HG03175 (cell line): ENCODE measurements at regions not wholly inside any gene's neighbourhood (a gene's known extent, or its start where the extent isn't known, plus 50 kb on each side); places are given as distances from the start of the nearest gene placed in this dataset.

Source experiments
- ATAC-seq: cut with Tn5 transposase; IDR thresholded peaks from one replicate; pipeline ENCODE4 v1.9.1; 2021; ENCODE audit warnings: mild to moderate bottlenecking, moderate library complexity; ENCODE audit not compliant: unreplicated experiment

DNA sequence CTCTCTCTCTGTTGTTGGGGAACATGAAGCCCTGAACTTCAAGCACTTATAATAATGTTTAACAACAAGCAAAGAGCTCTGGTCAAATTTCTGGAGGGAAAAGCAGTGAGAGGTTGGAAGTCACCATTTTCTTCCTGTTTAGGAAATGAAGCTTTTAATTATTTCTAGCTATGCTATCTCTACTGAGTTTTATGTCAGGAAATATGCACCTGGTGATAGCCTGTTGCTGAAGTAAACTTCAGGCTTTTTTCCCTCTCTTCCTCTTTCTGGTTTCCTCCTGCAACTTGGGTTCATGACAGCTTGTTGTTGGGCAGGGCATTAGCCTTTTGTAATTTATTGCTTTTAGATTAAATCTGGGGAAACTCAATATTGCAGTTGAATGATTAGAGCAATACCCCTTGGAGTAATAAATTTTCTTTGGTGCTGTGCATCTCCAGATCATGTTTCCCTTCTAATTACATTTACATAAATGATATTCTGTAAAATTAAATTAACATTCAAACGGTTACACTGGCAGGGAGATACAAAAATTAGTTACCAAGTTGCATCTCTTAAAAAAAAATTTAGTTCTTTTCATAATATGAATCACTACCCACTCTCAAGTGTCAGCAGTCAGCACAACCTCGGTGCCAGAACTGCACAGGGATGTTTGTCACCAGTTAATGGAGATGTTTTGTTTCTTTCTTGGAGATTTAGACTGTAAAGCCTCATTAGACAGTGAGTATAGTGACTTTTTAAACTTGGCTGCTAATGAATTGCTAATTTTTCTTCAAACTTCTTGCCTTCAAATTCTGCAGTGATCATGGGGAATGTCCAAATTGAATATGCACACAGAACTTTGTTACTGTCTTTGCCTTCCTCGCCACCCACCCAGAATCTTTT, 466.6 kb upstream of the ETAA1 start:
- no peak for ATAC-seq

DNA sequence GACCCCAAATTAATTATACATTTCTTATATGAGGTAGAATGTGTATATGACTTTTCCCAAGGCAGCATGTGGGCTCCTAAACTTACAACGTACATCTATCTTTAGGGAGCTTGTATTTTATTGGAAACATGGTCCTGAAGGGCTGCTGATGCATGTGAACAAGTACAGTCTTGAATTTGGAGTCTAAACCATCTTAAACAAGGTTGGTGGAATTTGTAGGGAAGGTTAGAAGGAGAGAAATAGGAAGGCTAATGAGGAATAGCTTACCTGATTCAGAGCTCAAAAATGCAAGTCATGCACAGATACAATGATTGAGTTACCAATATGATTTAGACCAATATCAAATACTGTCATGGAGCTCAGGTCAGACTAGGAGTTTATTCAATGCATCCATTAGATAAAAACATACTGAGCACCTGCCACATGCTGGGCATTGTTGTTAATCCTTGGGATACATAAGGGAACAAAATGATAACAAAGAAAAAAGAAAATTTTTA, 458.6 kb upstream of the ETAA1 start:
- ATAC-seq = no peak

DNA sequence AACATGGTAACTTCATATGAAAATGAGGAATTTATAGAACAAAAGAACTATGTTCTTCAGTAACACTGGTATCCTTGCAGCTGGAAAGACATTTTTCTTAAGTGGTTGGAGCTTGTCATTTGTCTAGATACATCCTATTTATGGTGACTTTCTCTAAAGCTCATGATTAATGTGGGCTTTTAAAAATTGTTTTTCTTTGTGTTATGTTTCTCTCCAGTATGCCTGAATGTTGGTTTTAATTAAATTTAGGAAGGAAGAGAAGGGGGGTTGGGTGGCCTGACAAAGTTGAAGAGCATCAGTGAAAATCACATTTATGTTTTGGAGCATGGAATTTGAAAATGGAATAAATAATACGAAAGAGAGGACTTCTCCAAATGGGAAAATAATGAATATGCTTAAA, 457.1 kb upstream of the ETAA1 start:
- no peak for ATAC-seq

DNA sequence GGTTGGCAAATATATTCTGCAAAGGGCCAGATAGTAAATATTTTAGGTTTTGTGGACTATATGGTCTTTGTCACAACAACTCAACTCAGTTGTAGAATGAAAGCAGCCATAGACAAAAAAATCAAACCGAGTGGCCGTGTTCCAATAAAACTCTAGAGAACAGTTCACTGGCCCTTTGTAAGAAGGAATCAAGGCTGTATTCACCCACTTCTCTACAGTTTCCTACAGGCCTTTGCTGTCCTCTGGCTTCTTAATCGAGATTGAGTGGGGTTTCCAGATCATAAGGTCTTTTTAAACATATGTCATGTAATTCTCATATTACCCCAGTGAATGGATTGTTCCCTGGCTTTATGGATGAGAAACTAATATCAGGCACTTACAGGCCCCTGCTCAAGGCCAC, 448.9 kb upstream of the ETAA1 start:
- ATAC-seq = no peak

DNA sequence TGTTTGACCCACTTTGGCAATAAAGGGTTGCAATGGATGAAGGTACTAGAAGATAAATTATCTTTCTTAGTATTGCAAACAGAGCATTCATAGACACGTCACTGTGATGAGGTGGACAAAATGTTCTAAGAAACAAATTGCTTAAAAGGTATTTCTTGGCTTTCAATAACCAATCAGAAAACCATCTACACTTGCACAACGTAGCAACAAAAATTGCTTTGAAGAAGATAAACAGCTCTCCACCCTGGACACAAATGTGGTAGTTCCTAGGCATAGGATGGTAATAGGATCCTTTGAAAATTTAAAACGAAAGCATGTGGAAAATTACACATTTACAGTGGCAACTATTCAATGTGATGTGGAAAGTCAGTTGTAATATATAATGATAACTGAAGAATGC, 439.9 kb upstream of the ETAA1 start:
- ATAC-seq = no peak

DNA sequence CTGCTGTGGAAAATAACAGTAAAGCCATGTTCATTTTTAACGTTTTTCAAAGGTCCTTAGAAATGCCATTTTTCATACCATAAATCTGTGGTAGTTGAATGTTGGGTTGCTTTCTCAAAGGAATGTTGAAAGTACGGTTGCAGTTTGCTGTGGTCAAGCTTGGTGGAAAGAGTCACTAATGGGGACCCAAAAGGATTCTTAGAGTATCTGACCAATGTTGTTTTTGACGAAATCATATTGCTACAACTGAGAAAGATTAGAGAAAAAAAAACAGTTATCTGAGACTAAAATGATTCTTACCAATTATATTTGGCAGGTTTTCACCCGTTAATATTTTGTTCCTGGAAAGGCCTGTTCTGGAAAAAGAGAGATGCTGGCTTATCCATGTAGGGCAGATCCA, 439.5 kb upstream of the ETAA1 start:
- no peak for ATAC-seq

DNA sequence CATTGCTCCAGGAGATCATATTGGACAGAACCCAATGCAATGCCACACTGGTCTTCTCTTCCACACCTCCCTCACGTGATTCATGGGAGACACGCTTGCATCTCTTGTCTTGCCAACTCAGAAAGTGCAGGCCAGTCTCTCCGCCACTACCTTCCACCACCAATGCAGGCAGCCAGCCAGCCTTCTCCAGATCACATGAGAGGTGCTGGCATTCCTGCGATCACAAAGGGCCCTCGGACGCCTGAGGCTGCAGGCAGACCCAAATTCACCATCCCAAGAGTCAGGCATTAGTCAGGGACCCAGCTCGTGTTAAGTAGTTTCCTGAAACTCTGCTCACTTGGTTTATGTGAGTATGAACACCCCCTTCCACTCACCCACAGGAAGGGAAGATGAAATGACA, 437.0 kb upstream of the ETAA1 start:
- ATAC-seq = no peak

DNA sequence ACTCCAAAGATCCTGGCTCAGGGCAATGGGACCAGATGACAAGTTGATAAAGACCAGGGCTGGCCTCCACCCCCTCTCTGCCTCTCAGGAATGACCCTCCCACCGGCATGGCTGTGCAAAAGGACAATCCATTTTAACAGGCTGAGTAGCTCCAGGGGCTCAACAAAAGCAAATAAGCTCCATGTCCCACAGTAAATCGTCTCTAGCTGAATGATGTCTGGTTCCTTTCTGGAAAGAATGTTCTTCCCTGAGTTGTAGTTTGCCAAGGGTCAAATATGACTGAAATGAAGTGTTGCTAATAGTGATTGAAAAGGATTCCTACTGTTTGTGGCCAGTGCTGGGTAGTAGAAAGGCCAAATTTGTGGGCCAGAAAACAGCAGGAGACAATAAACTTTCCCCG, 434.4 kb upstream of the ETAA1 start:
- no peak for ATAC-seq

DNA sequence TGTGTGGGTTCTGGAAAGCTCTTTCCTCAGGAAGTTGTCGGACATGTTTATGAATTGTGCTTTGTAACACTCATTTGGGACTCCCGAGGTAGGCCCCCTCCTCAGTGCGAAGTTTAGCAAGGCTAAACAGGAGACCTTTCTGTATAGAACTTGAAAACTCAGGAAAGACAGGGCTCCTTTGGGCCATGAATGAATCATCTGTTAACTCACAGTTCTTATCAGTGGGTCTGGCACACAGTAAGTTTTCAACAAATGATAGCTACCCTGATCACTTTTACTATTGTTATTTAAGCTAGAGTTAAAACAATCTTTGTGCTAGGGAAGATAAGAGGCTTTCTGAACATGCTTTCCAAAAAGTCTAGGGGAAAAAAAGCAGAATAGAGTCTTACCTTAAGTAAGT, 430.5 kb upstream of the ETAA1 start:
- ATAC-seq = no peak

DNA sequence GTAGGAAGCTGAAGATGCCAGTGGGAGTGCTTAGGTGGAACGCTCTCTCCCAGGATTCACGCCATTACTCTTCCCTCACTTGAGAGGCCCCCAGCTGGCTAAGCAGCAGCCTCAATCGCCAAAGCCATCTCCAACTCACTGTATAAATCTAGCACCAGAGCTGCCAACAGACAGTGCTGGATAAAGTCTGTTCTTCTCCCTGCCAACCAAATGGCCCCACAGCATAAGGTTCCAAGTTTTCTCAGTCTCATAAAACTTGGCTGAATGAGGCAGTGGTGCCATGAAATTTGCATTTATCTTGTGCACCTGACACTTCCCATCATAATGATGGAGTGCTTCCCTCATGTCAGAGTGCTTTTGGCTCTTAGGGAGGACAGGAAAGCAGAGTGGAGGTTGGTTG, 428.2 kb upstream of the ETAA1 start:
- ATAC-seq = no peak

DNA sequence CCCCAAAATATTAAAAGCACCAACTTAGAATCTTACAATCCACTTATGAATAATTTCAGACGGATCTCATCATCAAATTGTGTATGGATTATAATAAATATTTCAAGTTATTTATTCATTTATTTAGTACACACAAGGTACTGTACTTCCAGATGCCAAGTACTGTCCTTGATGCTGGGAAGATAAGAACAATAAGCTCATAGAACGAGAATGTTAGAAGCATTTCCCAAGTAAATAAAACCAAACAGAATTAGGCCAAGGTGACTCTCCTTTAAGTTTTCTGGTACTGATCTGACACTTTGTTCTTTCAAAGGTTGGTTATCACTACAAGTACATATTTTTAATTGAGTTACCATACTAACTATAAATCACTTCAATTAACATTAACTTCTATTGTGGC, 416.1 kb upstream of the ETAA1 start:
- no peak for ATAC-seq

DNA sequence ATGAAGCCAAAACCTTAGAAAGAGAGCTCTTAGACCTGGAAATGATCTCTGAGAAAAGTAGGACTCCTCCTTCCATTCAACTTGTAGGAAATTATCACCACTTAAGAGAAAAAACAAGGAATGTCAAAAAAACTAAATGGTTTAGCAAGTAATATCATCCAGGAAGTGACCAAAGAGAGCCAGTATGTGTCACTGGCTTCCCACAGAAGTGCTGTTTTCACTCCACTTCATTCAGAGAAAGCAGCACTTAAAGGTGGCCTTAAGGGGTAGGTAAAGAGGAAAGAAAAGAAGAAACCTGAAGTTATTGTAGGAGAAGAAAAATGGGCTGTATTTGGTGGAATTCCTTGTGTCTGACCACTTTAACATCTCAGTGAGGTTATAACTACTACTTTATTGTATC, 414.4 kb upstream of the ETAA1 start:
- ATAC-seq = no peak

DNA sequence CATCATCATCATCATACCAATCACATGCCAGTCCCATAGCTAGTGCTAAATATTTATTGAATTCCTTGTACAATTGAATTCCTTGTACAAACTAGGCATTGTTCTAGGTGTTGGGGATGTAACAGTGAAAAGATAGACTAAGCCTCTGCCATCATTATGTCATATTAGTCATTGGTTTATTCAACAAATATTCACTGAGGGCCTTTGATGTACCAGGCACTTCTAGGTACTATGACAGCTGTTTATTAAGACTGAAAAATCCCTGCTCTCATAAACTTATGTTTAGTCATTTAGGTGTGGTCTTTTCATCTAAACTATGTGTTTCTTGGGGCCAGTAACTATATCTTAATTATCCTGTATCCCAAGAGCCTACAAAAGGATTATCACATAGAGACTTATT, 412.3 kb upstream of the ETAA1 start:
- ATAC-seq = no peak

DNA sequence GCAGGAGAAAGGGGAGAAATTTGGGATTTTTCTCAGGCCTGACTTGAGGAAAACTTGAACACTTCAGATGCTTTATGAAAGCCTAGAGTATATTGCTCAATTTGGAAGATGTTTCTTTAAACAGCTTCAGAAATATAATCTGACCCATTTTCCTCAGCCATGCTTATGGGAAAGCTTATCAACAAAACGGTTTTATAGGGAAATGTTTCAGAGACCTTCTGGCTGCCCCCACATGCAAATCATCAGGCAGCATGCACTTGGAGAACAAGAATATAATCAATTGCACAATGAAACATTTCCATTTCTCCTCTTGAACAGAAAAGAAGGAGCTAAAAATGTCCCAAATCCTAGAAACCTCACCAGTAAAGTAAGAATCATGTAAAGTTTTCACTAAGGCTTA, 411.2 kb upstream of the ETAA1 start:
- no peak for ATAC-seq

DNA sequence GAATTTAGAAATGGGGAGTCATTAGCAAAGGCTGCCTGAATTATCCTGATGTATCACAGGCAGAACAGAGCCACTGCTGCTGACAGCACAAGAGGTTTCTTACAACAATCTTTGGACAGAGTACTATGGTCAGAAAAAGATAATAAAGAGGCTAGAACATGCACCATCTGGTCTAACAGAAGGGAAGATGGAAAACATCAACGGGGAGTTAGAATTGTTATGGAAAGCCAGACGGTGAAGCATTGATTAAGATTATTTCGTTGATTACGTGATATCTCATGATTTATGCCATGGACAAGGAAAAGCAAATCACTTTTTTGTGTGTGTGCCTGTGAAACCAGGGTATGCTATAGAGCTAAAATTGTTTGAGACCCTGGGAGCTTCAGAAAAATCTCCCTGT, 409.4 kb upstream of the ETAA1 start:
- ATAC-seq = no peak

DNA sequence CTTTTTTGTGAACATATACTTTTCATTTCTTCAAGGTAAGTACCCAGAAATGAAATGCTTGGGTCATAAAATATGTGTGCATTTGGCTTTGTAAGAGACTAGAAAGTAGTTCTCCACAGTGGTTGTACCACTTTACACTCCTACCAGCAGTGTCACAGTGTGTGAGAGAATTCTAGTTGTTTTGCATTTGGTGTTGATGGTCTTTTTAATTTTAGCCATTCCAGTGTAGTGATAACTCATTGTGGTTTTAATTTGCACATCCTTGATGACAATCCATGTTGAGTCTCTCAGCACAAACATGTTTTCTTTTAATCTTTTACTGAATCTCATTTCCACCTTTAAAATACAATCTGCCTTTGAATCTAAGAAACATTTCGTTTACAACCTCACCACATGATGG, 402.5 kb upstream of the ETAA1 start:
- ATAC-seq = no peak

DNA sequence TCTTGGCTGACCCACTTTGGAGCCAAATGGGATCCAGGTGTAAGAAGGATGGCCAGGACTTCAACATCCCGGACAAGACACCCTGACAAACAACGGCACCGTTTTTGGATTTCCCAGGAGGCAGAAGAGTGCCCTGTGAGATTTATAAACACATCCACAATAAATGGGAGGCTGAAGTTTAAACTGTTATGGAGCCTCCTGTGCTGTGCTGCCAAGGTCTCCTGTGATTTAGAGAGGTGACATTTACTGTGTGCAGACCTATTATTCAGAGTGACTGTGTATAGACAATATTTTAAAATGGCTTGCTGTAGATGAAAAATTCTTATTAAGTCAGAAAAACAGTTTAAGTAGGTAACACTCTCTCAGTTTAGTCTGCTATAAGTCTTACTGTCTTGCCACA, 401.5 kb upstream of the ETAA1 start:
- no peak for ATAC-seq

DNA sequence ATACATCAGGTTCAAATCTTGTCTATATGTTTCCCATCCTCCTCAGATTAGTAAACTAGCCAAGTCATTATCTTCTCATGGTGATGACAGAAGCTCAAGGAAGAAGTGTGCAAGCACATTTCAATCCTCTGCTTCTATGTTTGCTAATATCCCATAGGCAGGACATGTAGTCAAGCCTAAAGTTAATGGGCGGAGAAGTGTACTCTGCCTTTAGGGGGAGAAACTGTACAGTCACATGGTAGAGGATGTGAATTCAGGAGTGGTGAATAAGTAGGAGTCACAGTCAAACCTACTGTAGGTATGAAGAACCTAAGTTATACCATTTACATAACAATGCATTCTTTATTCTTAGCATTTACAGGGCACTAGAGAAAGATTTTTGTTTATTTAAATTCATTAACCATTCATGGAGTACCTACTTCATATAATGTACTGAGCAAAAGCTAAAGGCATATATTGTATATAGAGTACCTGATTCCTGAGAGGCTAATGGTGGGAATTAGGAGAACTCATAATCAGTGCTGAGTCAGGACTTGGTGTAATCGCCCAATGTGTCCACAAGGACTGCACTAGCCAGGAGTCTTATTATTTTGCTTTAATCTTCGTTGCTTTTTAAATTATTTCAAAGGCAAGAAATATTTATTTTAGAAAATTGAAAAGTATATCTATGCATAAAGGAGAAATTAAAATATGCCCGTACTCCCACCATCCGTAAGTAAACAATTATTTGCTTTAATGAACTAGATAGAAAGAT, 394.3 kb upstream of the ETAA1 start:
- ATAC-seq = no peak

DNA sequence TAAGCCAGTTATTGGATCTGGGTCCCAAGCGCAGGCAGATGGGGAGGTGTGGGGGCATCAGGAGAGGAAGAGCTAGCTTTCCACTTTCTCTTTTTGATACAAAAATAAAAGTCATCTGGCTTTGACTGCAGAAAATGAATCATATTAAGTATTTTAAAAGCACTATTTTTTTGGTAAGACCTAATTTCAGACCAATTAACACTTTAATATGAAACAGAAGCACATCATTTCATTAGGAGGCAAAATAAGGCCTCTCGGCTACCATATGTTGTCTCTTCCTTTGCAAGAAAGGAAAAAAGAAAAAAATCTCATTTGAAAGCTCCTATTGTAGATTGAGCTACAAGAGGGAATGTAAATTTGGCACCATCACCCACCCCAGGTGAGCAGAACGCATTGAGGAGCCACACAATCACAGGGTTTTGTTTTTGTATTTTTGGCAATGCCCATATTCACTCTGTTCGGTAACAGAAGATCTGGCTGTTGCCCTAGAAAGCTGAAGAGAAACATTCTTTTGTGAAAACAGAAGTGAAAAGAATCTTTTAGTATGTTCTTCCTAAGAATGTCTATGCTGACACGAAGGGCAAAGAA, 390.7 kb upstream of the ETAA1 start:
- ATAC-seq = no peak

DNA sequence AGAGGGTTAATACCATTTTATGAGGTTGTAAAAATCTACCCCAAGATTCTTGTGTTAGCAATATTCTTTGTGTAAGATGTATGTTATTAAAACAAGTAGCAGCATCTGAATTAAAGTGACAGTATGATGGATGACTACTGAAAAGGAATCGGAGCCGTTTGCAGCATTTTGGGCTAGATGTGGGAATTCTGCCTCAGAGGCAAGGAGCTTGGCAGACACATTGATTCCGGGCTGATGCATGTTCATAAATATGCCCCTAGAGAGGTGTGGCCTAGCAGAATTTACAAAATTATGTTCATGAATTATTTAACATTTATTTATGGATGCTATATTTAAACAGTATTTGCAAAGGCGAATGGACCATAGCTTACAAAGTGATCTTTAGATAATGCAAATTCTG, 389.0 kb upstream of the ETAA1 start:
- no peak for ATAC-seq

DNA sequence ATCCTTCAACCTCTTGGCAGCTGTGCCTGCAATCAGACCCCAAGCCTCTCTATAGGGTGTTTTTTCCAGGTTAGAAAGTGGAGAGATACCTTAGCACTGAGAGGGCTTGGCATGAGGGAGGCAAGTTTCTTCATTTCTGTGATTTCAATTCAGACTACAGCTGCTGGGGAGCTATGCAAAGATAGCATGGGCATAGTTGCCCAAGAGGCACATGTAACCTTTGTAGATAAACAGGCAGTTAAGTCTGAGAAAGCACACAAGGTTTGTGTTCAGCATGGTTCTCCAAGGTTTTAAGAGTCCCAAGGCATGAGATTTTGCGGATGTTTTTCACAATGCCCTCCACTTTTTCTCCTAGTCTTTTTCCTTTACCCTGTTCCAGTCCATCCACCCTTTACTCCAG, 385.0 kb upstream of the ETAA1 start:
- ATAC-seq = no peak

DNA sequence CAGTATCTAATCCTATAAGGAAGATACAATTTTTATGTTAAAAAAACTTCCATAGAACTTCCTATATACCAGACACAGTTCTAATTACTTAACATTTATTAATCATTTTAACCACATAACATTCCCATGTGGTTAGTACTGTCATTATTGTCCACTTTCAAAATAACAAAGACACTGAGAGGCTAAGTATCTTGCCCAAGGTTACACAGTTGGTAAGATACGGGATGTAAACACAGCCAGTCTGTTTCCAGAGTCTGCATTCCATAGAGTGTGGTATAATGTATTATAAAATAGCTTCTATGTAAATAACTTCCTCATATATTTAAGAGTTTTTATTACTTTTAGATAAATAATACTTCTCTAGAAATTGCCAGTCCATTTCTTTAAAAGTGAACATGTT, 383.3 kb upstream of the ETAA1 start:
- no peak for ATAC-seq
